Brain pericyte (primary cell): ENCODE measurements at regions not wholly inside any gene's neighbourhood (a gene's known extent, or its start where the extent isn't known, plus 50 kb on each side); places are given as distances from the start of the nearest gene placed in this dataset.

Experiments
- DNase-seq: peaks from one replicate; pipeline ENCODE4 v3.0.0-alpha.2; 2012; ENCODE audit warnings: low read depth, low spot score

DNA sequence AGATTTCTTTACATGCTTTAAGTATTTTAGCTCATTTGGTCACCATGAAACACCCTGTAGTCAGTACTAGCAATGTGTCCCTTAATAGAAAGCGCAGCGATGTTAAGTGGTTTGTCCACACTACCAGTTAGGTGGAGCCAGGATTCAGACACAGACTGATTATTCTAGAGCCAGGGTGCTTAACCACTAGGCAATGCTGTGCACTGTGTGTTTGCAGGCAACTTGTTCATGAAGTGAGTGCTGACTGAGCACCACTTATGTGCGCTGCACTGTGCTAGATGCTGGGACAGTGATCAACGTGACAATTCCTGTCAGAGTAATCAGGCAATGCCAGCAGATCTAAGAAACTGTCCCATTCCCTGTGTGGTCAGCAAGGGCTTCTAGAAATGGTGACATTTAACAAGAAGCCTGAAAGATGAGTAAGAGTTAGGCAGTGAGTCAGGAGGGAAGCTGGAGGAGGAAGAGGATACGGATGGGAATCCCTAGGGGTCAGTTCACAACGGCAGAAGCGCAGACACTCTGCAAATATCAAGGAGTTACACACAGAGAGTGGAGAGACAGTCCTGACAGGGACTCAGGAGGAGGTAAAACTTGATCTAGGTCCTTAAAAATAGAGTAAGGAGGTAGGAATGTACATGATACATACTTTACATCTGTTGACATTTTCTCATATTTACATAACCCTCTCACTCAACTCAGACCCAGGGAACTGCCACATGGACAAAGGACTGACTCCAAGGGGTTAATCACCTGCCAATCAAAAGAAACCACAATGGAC is 69.7 kb upstream of the EGR2 start:
- peak; percentile 12 for DNase-seq

DNA sequence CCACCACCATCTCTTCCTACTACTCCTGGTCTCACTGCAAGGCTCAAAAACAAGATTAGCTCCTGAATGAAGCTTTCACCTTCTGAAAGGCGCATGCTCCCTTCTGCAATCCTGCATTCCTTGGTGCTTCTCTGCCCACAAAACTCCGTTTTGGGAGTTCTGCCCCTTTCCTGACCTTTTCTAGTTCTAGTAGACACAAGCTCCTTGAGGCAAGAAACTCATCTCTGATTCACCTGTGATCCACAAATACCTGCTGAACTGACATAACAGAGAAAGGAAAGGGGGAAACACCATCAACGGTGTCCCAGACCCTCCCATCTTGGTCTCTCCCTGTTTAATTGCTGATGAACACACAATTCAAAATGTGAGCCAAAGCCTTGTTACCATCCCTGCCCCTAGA is 64.0 kb upstream of the EGR2 start:
- no peak for DNase-seq

GRCh38 chr10:62873866-62874265 is 57.7 kb upstream of the EGR2 start:
- no peak for DNase-seq

DNA sequence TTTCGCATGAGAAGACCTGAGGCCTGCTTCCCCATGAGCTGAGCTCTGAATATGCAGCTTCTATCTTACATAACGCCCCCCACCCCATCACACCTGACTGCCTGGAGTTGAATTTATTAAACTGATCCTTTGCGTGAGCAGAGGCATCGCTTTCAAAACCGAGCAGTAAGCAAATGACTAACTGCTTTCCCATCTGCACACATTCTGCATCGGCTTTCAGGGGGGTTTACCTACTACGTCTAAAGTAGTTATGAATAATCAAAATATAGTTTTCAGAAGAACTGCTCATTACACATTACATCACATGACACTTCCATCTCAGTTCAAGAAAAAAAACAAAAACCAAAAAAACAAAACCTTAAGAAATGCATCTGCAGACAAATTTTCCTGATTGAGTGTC is 54.7 kb upstream of the EGR2 start:
- no peak for DNase-seq

- DNase-seq, result no peak
Measured at GRCh38 chr10:62869958-62870357, 53.8 kb upstream of the EGR2 start.

DNA sequence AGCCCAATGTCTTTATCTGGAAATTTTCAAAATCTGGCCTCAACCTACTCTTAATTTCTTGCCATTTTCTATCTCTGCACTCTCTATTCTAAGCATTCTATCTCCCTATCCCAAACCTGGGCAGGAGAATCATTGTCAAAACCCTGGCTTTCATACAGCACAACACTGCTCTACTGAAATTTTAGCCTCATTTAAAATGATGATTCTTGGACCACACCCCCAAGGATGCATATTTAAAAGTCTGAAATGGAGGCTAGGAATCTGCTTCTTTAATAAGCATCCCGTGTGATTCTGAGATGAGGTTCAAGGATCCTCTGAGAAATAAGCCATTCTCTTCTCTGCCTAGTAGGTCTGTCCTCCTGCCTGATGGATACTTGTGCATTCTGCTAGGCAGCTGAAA is 50.8 kb upstream of the EGR2 start:
- DNase-seq, result no peak

- DNase-seq, result no peak
Measured at GRCh38 chr10:62866451-62866850, 50.3 kb upstream of the EGR2 start.
